Epithelial cell of prostate (primary cell): ENCODE measurements at regions not wholly inside any gene's neighbourhood (a gene's known extent, or its start where the extent isn't known, plus 50 kb on each side); places are given as distances from the start of the nearest gene placed in this dataset.

Experiments used
- DNase-seq: peaks from one replicate; pipeline ENCODE4 v3.0.0-alpha.2; 2011; ENCODE audit warnings: low read depth, low spot score
- H3K27ac ChIP-seq: fragments of 450-650 bp; 2 replicates; pipeline ENCODE4 v1.5.1; 2017; ENCODE audit warnings: mild to moderate bottlenecking

DNA sequence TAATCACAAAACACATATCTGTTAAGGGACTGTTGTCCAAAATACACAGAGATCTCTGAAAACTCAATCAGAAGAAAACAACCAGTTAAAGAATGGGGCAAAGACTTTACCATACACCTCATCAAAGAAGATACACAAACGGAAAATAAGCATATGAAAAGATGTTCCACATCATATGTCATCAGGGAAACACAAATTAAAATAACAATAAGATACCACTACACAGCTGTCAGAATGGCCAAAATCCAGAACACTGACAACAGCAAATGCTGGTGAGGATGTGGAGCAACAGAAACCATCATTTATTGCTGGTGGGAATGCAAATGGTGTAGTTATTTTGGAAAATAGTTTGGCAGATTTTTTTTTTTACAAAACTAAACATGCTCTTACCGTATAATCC lies 220.5 kb upstream of the FOXN3 start:
- no peak for DNase-seq
- H3K27ac ChIP-seq, result no peak overlapping the region

DNA sequence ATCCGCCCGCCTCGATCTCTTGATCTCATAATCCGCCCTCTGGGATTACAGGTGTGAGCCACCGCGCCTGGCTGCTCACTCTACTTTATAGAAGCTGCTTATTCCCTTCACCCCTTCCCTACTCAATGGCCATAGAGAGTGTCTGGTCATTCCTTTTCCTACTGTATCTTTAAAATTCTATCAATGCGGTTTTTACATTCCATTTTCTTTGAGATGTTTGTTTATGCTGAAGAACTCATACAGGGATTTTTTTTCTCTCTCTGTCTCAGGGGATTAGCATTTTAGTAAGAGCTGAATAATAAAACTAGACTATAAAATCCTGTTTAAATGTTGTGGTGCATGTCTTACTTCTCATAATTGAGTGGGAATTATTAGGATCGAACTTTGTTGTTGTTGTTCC lies 218.6 kb upstream of the FOXN3 start:
- DNase-seq, result no peak

GRCh38 chr14:89634037-89634436 lies 217.0 kb upstream of the FOXN3 start:
- H3K27ac ChIP-seq, result no peak overlapping the region
- no peak for DNase-seq

More for the DNA sequence above, 218.6 kb upstream of the FOXN3 start:
- no peak overlapping the region for H3K27ac ChIP-seq

DNA sequence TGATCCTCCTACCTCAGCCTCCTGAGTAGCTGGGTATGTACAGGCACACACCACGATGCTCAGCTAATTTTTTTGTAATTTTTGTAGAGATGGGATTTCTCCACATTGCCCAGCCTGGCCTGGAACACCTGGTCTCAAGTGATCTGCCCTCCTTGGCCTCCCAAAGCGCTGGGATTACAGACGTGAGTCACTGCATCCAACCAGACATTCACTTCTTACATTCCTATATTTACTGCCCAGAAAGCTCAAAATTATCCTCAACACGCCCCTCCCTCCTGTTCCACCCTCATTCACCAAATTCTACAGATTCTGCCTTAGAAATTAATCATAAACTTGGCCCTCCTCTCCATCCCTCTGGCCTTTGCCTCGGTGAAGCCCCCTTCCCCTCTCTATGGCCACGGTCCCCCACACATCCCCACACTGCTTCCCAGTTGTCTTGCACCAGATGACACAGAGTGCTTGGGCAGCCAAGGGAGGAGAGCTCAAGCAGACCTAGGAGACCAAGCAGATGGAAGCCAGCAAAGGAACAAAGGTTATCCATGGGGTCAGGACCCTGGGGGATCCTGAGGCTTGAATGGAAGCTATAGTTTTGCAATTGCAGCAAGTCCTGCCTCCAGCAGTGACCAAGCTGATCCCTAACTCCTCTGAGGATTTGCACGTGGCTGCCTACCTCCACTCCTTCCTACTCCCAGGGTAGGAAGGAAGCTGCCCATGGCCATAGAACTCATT lies 213.2 kb upstream of the FOXN3 start:
- H3K27ac ChIP-seq, result no peak overlapping the region

DNA sequence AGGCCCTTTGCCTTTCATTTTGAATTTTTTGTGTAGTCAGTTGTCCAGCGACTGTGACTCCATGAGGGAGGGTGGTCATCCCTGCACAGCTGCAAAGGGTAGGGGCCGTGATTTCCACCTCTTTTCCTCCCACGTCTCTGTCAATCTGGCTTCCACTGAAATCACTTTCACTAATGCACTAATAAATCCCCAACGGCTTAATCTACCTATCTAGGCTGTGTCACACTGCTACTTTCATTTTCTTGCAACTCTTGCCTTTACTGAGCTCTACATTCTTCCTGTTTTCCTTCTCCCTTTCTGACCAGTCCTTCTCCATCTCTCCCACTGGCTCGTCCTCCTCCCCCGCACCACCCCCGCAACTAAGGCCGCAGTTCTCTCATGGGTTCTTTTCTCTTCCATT lies 212.3 kb upstream of the FOXN3 start:
- DNase-seq, result no peak
- H3K27ac ChIP-seq, result no peak overlapping the region

More for the DNA sequence above, 213.2 kb upstream of the FOXN3 start:
- no peak for DNase-seq

GRCh38 chr14:89628521-89628920 lies 211.5 kb upstream of the FOXN3 start:
- DNase-seq, result no peak
- no peak overlapping the region for H3K27ac ChIP-seq

GRCh38 chr14:89626233-89626806 lies 209.3 kb upstream of the FOXN3 start:
- no peak overlapping the region for H3K27ac ChIP-seq

DNA sequence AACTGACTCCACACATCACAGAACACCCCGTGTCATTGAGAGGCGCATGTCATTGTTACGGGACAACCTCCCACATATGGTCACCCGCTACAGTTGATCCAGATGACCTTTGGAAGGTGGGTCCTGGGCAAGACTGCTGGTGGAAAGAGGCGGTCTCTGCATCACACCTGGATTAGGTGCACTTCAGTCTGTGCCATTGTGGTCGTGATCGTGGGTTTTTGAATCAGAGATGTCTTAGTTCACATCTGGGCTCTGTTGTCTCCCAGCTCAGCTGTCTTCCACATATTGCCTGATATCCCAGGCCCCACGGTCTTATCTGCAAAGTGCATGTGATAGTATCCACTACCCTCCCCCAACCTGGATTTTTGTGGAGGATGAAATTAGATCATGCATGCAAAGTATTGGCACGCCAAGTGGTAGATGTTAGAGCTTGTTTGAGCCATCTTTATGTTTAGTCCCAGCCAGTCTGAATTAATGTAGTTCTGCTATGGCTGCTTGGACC lies 208.7 kb upstream of the FOXN3 start:
- no peak for DNase-seq
- no peak overlapping the region for H3K27ac ChIP-seq

More at GRCh38 chr14:89626233-89626806, 209.3 kb upstream of the FOXN3 start:
- DNase-seq, result no peak

GRCh38 chr14:89625244-89625713 lies 208.2 kb upstream of the FOXN3 start:
- H3K27ac ChIP-seq, result no peak overlapping the region
- no peak for DNase-seq

- DNase-seq, result no peak
- H3K27ac ChIP-seq, result no peak overlapping the region
These were observed 207.6 kb upstream of the FOXN3 start for GRCh38 chr14:89624500-89625156.

DNA sequence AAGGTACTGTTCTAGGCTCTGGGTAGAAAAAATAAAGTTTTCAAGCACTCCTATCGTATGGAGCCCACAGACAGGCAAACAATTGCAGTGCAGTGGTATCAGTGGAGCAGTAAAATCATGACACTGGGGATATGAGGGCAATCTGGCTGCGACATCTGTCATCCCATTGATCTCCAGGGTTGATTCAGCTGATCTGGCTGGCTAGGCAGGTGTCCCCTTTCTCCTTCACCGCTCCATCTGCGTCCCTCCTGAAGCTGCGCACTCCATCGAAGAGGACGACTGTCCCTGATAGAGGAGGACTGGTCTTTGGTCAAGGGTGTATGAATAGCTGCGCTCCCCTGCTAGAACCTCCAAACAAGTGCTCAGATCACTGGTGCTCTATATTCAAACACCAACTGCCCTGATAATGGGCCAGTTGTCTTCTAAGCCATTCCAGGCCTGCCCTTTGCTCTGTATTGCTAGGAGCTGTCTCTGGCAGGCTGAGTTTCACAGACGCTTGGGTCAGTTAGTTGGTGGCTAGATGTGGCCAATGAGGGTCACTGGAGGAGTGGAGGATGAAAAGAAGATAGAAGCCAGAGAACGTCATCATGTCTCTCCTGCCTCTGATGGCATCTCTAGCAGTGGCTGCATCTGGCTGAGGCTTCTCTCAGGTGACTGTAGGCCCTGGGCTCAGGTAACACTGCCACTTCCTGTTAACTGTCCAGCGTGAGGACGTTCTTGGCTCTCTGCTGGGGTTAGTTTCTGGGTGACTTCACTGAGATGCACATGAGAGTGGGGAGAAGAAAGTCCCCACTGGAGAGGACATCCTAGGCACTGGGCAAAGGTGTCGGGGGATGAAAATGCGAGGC lies 205.0 kb upstream of the FOXN3 start:
- DNase-seq, result no peak
- no peak overlapping the region for H3K27ac ChIP-seq

DNA sequence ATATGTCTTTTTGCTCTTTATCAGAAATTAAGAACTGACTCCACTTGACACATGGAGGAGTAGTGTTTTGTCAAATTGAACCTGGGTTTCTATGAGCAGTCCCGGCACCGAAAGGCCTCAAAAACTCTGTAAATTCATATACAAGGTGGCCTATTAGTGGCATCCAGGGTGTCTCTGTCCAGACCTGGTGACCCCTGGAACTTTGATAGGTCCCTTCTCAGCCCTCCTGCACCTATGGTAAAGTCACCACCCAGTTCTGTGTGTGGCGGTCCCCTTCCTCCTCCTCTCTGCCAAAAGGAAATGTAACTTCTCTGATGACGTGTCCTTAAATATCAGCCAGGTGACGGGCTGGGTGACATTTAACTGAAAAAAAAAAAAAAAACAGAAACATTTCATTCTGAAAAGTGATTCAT lies 204.0 kb upstream of the FOXN3 start:
- no peak overlapping the region for H3K27ac ChIP-seq

DNA sequence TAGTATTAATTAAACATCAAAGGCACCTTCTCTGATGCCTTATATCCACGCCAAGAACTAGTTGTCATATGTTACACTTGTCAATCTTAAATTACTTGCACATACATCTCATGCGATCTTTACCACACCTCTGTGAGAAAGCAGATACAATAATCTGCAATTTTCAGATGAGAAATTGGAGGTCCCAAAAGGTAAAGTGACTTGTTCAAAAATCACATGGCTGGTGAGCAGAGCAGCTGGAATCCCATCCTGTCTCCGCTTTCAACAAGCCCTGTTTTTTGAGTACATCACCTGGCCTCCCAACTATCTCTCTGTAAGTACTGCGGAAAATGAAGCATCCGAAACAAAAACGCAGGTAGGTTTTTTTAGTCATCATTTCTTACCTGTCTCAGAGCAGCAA lies 203.4 kb upstream of the FOXN3 start:
- no peak for DNase-seq
- H3K27ac ChIP-seq, result no peak overlapping the region

More for the DNA sequence above, 204.0 kb upstream of the FOXN3 start:
- DNase-seq, result no peak

DNA sequence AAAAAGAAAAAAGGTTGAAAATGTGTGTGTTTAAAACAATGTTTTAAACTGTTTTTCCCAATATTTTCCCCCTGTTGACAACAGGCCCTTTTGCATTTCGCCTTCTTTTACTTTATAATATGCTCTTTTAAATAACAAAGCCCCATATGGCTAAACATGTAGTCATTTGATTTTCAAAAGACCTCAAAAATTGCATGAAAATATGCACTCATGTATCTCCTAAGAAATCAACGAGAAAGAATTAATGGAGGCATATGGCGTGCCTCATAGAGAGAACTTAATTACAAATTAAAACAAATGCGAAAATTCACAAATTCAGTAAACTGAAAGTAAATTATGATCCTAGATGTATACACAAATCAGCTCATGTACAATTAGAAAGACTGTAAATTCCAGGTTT lies 202.6 kb upstream of the FOXN3 start:
- no peak for DNase-seq
- H3K27ac ChIP-seq, result no peak overlapping the region

DNA sequence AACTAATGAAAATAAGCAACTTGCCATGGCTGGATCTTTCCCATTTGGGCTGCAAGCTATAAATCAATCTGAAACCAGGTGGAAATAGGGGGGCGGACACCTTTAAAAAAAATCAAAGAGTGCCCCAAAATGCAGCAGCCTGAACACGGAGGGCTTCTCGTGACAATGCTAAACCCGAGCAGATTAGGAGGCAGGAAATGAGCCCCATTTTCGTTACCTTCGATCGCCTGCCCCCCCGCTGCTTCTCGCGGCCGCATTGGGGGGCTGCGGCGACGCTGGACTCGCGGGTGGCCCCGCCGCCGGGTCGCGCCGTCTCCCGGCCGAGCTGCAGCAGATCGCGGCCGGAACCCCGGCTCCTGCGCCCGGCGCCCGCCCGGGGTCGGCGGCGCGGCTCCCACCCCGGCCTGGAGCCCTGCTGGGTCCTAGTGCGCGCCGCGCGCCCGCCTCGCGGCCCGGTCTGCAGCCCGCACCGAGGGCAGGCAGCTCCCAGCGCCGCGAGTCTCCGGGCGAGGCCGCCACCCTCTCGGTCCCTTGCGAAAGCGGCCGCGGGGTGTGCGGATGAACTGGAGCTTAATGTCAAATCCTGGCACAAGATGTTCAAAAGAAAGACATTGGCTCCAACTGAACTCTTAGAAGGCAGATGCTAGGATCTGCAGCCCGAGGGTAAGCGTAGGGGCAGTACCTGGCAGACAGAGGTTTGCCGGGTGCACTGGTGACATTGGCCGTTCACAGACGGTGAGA lies 201.9 kb upstream of the FOXN3 start:
- H3K27ac ChIP-seq, result no peak overlapping the region
- no peak for DNase-seq

GRCh38 chr14:89618330-89618708 lies 201.3 kb upstream of the FOXN3 start:
- H3K27ac ChIP-seq, result no peak overlapping the region
- no peak for DNase-seq

GRCh38 chr14:89617481-89618329 lies 200.7 kb upstream of the FOXN3 start:
- no peak overlapping the region for H3K27ac ChIP-seq
- DNase-seq, result no peak

GRCh38 chr14:89616852-89617341 lies 199.9 kb upstream of the FOXN3 start:
- H3K27ac ChIP-seq, result no peak overlapping the region
- no peak for DNase-seq

DNA sequence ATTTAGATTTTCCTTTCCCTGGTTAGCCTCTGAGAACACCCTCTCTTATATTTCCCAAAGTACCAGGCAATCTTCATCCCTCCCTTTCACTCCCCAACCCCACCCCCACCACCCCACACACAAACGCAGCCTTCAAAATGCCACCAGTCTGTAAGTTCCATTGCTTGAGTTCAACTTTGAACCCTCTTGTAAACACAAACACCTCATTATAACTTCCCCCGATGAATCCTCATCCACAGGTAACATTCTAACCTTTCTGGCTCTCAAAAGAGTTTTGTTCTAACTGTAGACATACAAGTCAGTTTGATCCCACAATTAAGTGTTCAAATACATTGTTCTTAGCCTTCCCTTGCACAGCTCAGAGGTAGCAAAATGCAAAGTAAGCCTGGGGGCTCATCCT lies 199.4 kb upstream of the FOXN3 start:
- no peak overlapping the region for H3K27ac ChIP-seq
- DNase-seq, result no peak
